Lung (tissue), 11 donors: ENCODE measurements at regions not wholly inside any gene's neighbourhood (a gene's known extent, or its start where the extent isn't known, plus 50 kb on each side); places are given as distances from the start of the nearest gene placed in this dataset.

Source experiments
- ATAC-seq: fragments of 200-7000 bp; cut with Tn5 transposase; one replicate; pipeline ENCODE4 v1.9.1; 2020; ENCODE audit warnings: moderate number of reproducible peaks; ENCODE audit not compliant: insufficient read depth, low FRiP score
- DNase-seq, 3 donors: peaks; one replicate each; pipeline ENCODE4 v3.0.0-alpha.2; 2013 to 2017
- H3K27ac ChIP-seq, 2 donors: one replicate each; pipeline ENCODE4 v1.5.1; 2013; ENCODE audit warnings: mild to moderate bottlenecking in 2 of 2, moderate library complexity in 2 of 2, control low read depth in 1 of 2, inconsistent platforms in 1 of 2, low read depth in 1 of 2, low read length in 1 of 2
- H3K27me3 ChIP-seq, 3 donors: one replicate each; pipeline ENCODE4 v1.5.1; 2013; ENCODE audit warnings: low read length in 2 of 3; ENCODE audit not compliant: control insufficient read depth in 3 of 3, insufficient read depth in 3 of 3
- H3K36me3 ChIP-seq, 4 donors: one replicate each; pipeline ENCODE4 v1.5.1; 2013; ENCODE audit warnings: low read length in 4 of 4, mild to moderate bottlenecking in 1 of 4, moderate library complexity in 1 of 4; ENCODE audit not compliant: control insufficient read depth in 4 of 4, insufficient read depth in 4 of 4
- H3K4me1 ChIP-seq, 5 donors: one replicate each; pipeline ENCODE4 v1.5.1; 2013; ENCODE audit warnings: low read length in 5 of 5, mild to moderate bottlenecking in 2 of 5, moderate library complexity in 1 of 5; ENCODE audit not compliant: control insufficient read depth in 5 of 5, insufficient read depth in 5 of 5
- H3K4me3 ChIP-seq: one replicate; pipeline ENCODE4 v1.5.1; 2013; ENCODE audit warnings: mild to moderate bottlenecking, control low read depth, moderate library complexity
- H3K9ac ChIP-seq, 2 donors: one replicate each; pipeline ENCODE4 v1.5.1; 2013; ENCODE audit warnings: low read length in 2 of 2, control low read depth in 1 of 2; ENCODE audit not compliant: insufficient read depth in 1 of 2
- H3K9me3 ChIP-seq, 4 donors: one replicate each; pipeline ENCODE4 v1.5.1; 2013; ENCODE audit warnings: low read length in 3 of 4, mild to moderate bottlenecking in 1 of 4, moderate library complexity in 1 of 4; ENCODE audit not compliant: control insufficient read depth in 4 of 4, insufficient read depth in 3 of 4
- CTCF ChIP-seq: IDR thresholded peaks from 2 replicates; pipeline ENCODE4 v1.5.1; 2012; ENCODE audit warnings: mild to moderate bottlenecking; ENCODE audit errors: control extremely low read depth, extremely low read depth
- WGBS, 2 donors: extraction: QIAGEN DNeasy Blood & Tissue Kit; methylation state at CpG; one replicate each; pipeline ENCODE4 v1.1.7; 2013; 5-methylcytosine and 5-hydroxymethylcytosine counted together
- donor health status: control.
- donor health status: control.
- donor health status: Bipolar disorder and iron deficiency.
- donor health status: healthy.
- donor health status: DM: yes; HTN: yes; CAD: no.

GRCh38 chr3:184496933-184497332 lies 64.7 kb upstream of the EPHB3 start:
- Histone ChIP-seq H3K27ac (no peak overlapping the region), H3K27me3 (peaks cover 0 to 31% (median 30%) of the 10 kb centered on the region in 3 donors), H3K9me3 (peaks cover 0 to 2% (median under 1%) of the 10 kb centered on the region in 4 donors), H3K4me1 (peaks cover 0 to 5% (median 0%) of the 10 kb centered on the region in 5 donors), H3K36me3 (no peaks in the 10 kb centered on the region), H3K4me3 (no peak overlapping the region), H3K9ac (no peak overlapping the region)
- DNase-seq (no peak), ATAC-seq (no peak)
- TF ChIP-seq CTCF: no peak
- WGBS, 2 donors: 90 to 91% methylated on average over 3 of the region's 3 CpGs

- Histone ChIP-seq H3K36me3 (no peaks in the 10 kb centered on the region), H3K27me3 (peaks cover 0 to 23% (median 22%) of the 10 kb centered on the region in 3 donors), H3K9me3 (peaks cover 0 to 6% (median 4%) of the 10 kb centered on the region in 4 donors), H3K27ac (no peak overlapping the region), H3K4me1 (no peaks in the 10 kb centered on the region), H3K4me3 (no peak overlapping the region), H3K9ac (no peak overlapping the region)
- WGBS, 2 donors: 76 to 78% methylated on average over 2 of the region's 2 CpGs
- TF ChIP-seq CTCF: no peak
- no peak for DNase-seq
- ATAC-seq: no peak
Observed at GRCh38 chr3:184497804-184498203, 63.8 kb upstream of the EPHB3 start.

GRCh38 chr3:184498986-184499606 lies 62.5 kb upstream of the EPHB3 start:
- Histone ChIP-seq H3K9ac (no peak overlapping the region), H3K36me3 (no peaks in the 10 kb centered on the region), H3K9me3 (peaks cover 0 to 6% (median 4%) of the 10 kb centered on the region in 4 donors), H3K4me1 (no peaks in the 10 kb centered on the region), H3K27ac (no peak overlapping the region), H3K27me3 (peaks cover 0 to 11% (median 9%) of the 10 kb centered on the region in 3 donors), H3K4me3 (no peak overlapping the region)
- ATAC-seq (no peak), DNase-seq (no peak)
- no peak for TF ChIP-seq CTCF
- 53 to 61% methylated on average over 12 of the region's 12 CpGs for WGBS, 2 donors
